Stomach (tissue), 4 donors: ENCODE measurements at regions not wholly inside any gene's neighbourhood (a gene's known extent, or its start where the extent isn't known, plus 50 kb on each side); places are given as distances from the start of the nearest gene placed in this dataset.

Experiments used
- CTCF ChIP-seq, 7 experiments: fragments of 450-650 bp in 4 of 7; fragments of 200-600 bp in 3 of 7; sonication (generic) in 3 of 7; IDR thresholded peaks; one replicate each; pipeline ENCODE4 v1.5.1; 2016 to 2019; ENCODE audit warnings: antibody characterized with exemption in 7 of 7, control low read depth in 2 of 7, mild to moderate bottlenecking in 1 of 7
- EP300 ChIP-seq: sonication (generic); formaldehyde crosslinking; IDR thresholded peaks from one replicate; pipeline ENCODE4 v1.6.1; 2017; ENCODE audit warnings: antibody characterized with exemption
- POLR2AphosphoS5 ChIP-seq, 3 donors: sonication (generic); formaldehyde crosslinking; IDR thresholded peaks; one replicate each; pipeline ENCODE4 v1.6.1; 2016; ENCODE audit warnings: antibody characterized with exemption in 3 of 3

DNA sequence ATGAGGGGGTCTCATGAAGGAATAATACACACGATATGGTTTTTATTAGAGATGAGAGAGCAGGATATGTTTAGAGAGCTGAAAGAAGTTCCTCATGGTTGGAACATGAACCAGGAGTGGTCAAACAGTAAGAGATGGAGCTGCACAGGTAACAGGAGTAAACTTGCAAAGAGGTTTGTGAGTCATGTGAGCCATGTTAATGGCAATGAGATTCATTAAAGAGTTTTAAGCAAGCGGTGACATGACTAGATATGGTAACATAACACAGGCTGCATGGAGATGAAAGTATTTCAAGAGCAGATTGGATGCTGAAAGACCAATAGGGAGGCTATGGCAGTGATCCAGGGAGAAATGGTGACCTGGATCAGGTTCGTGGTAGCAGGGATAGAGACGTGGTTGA is 62.6 kb upstream of the SSTR1 start:
- TF ChIP-seq CTCF (IDR thresholded peaks at IDR 0.05): no peak
- no peak for TF ChIP-seq POLR2AphosphoS5 (IDR thresholded peaks at IDR 0.05)
- no peak for TF ChIP-seq EP300
